Embryonic facial prominence (tissue), 1 donor: ENCODE measurements at regions not wholly inside any gene's neighbourhood (a gene's known extent, or its start where the extent isn't known, plus 50 kb on each side); places are given as distances from the start of the nearest gene placed in this dataset.
"Not testable (repeated sequence)": the region's sequence is repeated elsewhere in the genome, so short reads cannot be mapped to it uniquely, and the experiment has no call there.

Experiments used
- DNase-seq: peaks from one replicate; pipeline ENCODE4 v3.0.0-alpha.2; 2016; ENCODE audit errors: extremely low spot score

DNA sequence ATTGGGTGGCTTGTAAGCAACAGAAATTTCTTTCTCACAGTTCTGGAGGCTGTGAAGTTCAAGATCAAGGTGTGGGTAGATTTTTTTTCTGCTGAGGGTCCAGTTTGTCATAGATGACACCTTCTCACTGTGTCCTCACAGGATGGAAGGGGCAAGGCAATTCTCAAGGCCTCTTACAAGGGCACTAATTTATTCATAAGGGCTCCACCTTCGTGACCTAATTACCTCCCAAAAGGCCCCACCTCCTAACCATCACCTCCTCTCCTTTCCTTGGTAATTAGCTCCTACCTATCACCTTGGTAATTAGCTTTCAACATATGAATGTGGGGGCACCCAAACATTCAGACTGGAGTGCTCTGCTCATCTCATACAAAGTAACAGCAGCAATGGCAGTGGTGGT lies 92.3 kb upstream of the CD44 start:
- DNase-seq = no peak

GRCh38 chr11:35047179-35047578 lies 91.8 kb upstream of the CD44 start:
- no peak for DNase-seq

GRCh38 chr11:35047769-35048168 lies 91.2 kb upstream of the CD44 start:
- no peak for DNase-seq

GRCh38 chr11:35048346-35048745 lies 90.6 kb upstream of the CD44 start:
- not testable (repeated sequence) for DNase-seq

GRCh38 chr11:35049859-35050531 lies 89.0 kb upstream of the CD44 start:
- no peak for DNase-seq

DNA sequence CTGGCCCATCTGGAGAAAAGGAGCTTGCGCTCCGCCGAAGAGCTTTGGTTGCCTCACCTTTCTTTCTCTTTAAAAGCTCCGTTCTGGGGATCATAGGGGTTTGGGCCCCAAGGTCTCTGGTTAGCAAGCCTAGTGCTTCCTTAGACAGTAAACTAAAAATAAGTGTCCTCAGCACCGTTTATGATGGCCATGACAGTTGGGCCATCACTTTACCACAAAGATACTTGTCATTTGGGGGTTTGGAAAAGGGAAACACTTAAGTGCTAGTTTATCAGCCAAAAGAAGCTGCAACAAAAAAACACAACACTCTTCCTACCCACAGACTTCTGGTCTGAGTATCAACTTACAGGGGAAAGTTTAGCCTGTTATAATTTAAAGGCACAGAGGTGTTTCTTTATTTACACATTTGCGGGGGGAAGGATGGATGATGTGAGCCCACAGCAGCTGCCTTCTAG lies 88.4 kb upstream of the CD44 start:
- no peak for DNase-seq

- DNase-seq = no peak
Measured at GRCh38 chr11:35056391-35057093, 82.4 kb upstream of the CD44 start.

DNA sequence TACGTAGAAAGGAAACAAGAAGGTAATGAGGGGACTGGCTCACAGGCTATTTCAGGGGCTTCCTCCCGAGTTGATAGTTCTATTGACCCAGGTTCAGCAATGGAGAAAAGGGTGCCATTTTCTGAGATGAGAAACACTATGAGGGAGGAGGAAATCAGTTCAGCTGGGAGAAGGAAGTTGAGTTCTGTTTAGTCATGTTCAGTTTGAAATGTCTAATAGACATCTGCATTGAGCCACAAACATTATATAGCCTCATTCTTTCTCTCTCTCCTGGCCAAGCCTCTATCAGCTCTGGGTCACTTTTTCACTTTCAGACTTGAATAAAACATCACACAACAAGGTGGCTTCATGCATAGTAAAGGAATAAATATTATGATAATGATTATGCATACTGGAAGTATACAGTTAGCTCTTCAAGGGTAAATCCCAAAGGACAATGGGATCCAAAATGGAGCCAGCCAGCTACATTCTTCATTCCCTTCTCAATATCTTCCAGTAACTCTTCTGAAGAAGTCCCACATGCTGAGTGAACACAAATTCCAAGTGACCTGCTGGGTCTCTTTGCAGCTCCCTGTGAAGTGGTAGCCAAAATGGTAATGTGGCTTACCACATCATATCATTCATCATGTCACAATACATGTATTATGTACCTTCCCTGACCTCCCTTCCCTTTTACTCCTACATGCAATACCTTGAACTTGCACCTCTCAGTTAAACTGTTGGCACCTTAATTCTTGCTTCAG lies 80.9 kb upstream of the CD44 start:
- DNase-seq = no peak

DNA sequence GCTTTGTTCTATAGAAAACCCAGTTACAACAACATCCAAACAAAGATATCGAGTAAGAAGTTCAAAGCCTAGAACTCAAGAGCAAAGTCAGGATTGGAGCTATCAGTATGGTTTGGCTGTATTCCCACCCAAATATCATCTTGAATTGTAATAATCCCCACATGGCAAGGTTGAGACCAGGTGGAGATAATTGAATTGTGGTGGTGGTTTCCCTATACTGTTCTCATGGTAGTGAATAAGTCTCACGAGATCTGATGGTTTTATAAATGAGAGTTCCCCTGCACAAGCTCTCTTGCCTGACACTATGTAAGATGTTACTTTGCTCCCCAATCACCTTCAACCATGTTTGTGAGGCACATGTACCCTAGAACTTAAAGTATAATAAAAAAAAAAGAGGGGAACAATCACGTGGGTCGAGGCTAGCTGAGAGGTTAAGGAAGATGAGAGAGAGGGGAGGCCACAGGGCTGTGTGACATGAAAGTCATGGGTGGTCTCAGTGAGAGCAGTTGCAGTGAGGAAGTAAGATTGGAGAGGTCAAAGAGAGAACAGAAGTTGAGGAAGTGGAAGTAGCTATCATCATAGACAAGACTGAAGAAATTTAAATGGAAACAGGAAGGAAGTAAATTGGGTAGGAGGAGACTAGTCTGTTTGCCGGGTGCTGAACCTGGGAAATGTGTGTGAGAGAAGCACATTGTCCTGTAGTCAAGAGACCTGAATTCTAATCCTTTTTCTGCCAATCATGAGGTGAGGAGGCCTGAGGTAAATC lies 80.1 kb upstream of the CD44 start:
- DNase-seq = no peak

- DNase-seq = no peak
Measured at GRCh38 chr11:35061516-35062440, 77.2 kb upstream of the CD44 start.

DNA sequence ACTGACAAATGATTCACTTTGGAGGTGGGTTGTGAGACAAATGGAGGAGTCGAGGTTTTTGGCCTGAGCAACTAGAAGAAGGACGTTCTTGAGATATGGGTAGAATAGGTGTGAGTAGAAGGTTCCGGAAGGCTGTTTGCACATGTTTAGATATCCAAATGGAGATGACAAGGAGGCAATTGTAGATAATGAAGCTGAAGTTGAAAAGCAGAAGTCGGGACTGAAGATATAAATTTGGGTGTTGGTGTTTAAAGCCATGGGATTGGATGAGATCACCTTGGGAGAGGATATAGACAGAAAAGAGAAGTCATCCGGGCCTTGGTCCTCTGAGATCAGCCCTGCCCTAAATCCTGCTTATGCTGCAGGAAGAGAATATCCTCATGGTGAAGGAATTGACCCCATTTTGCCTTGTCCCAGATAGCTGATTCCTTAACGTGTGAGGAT lies 75.5 kb upstream of the CD44 start:
- DNase-seq = no peak

DNA sequence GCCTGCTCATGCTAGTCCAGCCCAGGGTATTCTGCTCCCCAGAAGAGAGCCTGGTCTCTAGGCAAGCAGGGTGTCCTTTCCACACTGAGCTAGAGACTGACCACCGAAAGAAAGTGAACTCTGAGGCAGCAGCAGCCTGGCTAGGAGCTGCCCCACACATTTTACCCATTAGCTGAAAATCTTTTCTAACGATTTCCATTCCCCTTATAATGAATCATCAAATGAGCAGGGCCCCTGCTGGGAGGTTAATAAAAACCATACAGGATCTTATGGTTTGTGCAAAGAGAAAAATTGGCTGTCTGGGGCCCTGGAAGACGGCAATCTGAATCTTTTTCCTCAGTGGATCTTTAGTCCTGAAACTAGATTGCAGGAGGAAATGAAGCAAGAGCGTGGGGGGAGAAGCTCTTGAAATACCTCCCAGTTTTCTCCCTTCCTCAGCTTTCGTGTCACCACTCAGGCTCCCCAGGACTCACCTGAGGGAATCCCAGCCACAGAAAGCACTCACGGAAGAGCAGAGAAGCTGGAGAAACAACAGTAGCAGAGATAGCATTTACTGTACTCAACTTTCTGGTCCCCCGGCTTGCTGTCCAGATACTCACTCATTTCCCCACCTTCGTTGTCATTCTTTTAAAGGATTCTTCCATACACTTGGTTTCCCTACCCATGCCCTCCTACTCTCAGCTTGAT lies 74.7 kb upstream of the CD44 start:
- no peak for DNase-seq

GRCh38 chr11:35065566-35065965 lies 73.4 kb upstream of the CD44 start:
- no peak for DNase-seq

DNA sequence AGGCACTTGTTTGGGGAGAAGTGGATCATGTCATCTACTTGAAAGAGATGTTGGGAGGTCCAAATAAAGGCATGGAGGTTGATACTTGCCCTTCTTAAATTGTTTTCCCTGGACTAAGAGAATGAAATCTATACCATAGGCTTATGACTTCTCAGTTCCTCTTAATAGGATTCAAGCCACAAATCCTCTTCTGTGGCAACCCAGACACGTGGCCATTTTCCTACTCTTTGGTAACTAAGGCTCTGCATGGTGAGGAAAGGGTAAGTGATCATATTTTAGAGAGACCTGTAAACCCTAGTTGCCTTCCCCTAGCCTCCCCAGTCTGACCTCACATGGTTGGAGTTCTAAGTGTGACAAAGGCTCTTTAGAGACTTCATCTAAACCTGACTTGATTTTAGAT lies 72.9 kb upstream of the CD44 start:
- no peak for DNase-seq

- no peak for DNase-seq
Measured at GRCh38 chr11:35066783-35067423, 72.1 kb upstream of the CD44 start.

DNA sequence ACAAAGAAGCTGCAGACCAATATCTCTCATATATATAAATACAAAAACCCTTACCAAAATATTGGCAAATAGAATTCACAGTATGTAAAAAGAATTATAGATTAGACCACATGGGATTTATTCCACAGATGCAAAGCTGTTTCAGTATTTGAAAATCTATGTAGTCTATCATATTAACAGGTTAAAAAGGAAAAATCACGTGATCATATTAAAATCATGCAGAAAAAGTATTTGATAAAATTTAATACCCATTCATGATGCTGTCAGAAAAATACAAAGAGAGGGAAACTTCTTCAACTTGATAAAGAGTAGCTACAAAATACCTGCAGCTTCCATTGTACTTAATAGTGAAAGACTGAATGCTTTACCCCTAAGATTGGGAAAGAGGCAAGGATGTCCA lies 67.2 kb upstream of the CD44 start:
- DNase-seq = no peak

DNA sequence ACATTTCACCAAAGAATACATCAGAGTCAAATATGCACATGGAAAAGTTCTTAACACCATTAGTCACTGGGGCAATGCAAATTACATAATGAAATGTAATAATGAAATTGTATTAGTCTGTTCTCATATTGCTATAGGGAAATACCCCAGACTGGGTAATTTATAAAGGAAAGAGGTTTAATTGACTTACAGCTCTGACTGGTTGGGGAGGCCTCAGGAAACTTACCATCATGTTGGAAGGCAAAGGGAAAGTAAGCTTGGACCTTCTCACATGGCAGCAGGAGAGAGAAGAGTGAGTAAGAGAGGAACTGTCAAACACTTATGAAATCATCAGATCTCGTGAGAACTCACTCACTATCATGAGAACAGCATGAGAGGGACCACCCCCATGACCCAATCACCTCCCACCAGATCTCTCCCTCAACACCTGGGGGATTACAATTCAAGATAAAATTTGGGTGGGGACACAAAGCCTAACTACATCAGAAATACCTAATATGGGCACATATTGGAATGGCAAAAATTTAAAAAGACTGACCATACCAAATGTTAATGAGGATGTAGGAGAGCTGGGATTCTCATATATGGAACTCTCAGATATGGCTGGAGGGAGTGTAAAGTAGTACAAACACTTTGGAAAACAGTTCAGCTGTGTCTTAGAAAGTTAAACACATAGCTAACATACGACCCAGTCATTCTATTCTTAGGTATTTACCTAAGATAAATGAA lies 65.1 kb upstream of the CD44 start:
- DNase-seq = no peak

DNA sequence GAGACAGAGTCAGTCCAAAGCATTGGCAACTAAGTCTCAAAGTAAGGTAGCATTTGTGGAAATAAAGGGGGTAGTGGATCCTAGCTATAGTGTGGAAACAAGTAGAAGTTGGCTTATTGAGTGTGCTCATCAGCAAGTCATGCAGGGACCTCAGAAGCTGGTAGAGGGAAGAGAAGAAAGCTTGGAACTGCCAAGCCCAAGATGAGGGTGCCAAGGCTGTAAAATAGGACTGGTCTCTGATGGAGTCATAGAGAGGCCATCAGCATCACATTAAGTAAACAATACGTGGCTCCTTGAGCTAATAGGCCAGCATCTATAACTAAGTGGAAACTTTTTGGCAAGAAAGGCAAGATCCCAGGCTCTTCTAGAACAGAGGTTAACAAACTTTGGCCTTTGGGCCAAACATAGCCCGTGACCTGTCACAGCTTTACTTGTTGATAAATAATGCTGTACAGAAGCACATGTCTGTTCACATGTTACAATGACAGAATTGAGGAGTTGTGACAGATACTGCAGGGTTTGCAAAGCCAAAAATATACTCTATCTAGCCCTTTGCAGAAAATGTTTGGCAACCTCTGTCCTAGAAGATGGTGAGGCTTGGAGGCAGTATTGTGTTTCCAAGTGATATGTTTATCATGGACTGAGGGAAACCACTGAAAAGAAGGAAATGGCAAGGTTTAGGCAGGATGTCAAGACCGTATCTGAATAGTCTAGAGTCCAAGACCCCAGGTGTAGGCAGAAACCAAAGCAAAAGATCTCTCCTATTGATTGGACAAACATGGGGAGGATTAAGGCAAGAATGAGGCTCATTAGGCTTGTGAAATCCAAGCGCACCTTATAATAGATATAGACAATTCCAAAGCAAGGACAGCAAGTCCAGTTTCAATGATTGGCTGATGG lies 62.5 kb upstream of the CD44 start:
- DNase-seq = no peak
